Lower leg skin (tissue), 3 donors: ENCODE measurements at regions not wholly inside any gene's neighbourhood (a gene's known extent, or its start where the extent isn't known, plus 50 kb on each side); places are given as distances from the start of the nearest gene placed in this dataset.
"Not testable (repeated sequence)": the region's sequence is repeated elsewhere in the genome, so short reads cannot be mapped to it uniquely, and the experiment has no call there.

Experiments
- CTCF ChIP-seq, 3 donors: fragments of 450-650 bp; IDR thresholded peaks; one replicate each; pipeline ENCODE4 v1.5.1; 2016; ENCODE audit warnings: antibody characterized with exemption in 3 of 3, mild to moderate bottlenecking in 3 of 3, moderate library complexity in 2 of 3
- POLR2A ChIP-seq, 2 donors: fragments of 450-650 bp; IDR thresholded peaks; one replicate each; pipeline ENCODE4 v1.6.1; 2016 to 2017; ENCODE audit warnings: antibody characterized with exemption in 2 of 2, mild to moderate bottlenecking in 1 of 2, moderate library complexity in 1 of 2

GRCh38 chr2:90179591-90179990 is 1488.1 kb downstream of the RPIA start:
- TF ChIP-seq CTCF, POLR2A (IDR thresholded peaks at IDR 0.05): not testable (repeated sequence)
